Stimulated activated CD4-positive, alpha-beta T cell treated with anti-CD3 and anti-CD28 coated beads, Interleukin-2, amount 100 ng/mL, for 4 hours (primary cell): ENCODE measurements at regions not wholly inside any gene's neighbourhood (a gene's known extent, or its start where the extent isn't known, plus 50 kb on each side); places are given as distances from the start of the nearest gene placed in this dataset.

ENCODE experiments used
- DNase-seq: peaks from one replicate; pipeline ENCODE4 v3.0.0-alpha.2; 2020; ENCODE audit warnings: low read depth

DNA sequence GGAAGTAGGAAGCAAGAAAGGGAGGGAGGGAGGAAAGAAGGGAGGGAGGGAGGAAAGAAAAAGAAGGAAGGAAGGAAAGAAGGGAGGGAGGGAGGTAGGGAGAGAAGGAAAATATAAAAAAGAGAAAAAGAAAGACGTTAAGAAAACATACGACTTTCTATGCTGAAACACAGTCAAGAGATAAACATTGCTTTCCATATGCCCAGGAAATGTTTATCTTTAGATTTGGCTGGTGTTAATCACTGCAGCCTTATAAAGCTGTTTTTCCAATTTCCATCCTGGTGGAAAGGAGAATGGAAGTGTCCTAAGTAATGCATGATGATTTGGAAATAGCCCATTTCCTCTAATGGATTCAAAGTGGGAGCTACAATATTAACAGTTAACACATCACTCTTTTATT, 524.3 kb downstream of the MTRR start:
- DNase-seq = no peak

DNA sequence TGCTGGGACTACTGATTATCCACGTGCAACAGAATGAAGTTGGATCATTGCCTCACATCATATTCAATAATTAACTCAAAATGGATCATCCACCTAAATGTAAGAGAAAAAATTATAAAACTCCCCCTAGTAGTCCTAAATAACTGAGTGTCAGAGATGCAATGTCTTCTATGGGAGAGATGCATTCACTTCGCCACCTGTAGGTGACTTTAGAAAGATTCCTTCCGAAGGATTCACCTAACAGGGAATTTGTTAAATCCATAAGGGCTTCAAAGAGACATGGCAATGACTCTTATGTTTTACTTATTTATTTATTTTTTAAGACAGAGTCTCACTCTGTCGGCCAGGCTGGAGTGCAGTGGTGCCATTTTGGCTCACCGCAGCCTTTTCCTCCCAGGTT, 526.0 kb downstream of the MTRR start:
- DNase-seq = no peak

DNA sequence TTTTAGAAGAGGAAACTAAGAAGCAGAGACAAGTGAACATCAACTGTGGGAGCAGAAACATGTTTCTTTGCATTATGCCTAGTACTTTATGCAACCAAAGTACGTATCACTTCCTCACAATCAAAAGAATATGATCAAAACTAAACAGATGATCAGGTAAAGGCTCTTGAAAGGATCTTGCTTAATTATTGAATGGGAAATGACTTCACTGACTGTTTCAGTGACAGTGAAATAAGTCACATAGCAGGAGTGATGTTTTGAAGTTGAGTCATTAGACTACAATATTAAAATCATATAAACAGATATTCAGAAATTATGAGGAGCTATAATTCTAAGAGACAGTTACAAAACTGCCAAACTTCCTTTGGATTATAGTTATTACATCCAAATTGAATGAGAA, 527.3 kb downstream of the MTRR start:
- DNase-seq = no peak

DNA sequence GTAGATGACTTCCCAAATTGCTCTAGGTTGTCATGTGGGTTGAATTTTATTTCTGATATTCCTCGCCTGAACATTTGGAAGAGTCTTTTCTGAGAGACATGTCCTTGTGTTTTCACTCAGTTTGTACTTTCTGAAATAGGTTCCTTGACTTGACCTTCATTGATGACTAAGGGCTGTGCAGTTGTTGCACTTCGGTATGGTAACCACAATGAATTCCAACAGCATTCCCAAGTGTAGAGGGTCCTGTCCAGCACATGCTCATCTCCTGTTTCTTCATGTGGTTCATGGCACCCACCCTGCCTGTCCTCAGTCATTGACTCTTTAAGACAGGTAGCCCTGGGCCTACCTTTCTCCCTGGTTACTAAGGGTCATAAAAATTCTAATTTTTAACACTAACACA, 527.8 kb downstream of the MTRR start:
- DNase-seq = no peak

DNA sequence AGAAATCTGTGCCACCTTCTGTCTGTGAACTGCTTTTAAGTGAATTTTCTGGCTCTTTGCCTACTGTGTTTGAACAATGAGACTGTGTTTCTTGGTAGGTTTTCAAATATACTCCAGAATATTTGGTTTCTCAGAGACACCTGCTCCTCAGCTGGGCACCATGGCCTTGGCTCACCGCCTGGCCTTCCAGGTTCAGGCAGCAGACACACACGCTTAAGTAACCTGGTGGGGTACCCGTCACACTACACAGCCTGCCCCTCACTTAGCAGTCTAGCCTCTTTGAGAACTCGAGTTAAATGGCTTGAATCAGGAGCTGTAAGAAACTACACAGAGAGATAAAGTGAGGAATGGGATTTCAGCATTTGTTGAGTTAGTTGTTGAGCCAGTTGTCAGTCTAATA, 530.5 kb downstream of the MTRR start:
- DNase-seq = no peak

DNA sequence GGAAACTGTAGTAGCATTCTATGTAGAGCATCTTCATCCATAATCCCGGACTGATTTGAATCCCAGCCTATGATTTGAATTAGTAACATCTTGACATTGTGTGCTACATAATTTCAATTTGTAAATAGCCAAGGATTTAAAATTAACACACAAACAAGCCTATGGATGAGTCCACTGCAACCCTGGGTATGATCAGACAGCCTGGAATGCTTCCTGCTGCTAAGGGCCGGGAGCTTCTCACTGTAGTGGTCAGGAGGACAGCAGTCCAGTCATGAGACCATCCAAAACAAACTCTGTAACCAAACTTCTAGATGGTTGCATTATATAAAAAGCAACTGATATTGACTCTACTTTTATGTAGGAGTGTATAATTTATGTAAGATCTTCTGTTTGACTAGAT, 539.3 kb downstream of the MTRR start:
- no peak for DNase-seq

DNA sequence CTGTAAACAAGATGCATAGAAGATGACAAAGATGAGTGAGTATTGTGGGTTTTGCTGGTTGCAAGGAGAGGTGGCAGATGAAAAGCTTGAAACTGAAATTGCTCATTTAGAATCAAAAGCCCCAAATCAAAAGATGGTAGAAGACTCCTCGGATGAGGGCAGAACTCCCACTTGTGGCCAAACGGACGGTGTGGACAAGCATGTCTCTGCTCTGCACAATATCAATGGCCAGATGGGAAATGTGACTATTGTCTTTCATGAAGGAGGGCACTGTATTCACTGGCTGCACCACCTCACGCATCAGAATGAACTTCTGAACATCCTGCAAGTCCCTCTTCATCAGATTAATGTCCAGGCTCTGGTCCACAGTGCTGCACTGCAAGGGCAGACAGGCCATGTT, 541.7 kb downstream of the MTRR start:
- no peak for DNase-seq

DNA sequence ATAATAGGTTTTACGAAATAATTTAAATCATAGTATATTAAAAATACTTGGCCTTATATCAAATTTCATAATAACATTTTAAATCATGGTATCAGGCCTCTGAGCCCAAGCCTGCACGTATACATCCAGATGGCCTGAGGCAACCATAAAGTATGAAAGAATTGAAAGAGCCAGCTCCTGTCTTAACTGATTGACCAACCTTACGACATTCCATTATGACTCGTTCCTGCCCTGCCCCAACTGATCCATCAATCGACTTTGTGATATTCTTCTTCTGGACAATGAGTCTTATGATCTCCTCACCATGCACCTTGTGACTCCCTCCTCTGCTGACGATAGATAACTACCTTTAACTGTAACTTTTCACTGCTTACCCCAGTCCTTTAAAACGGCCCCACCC, 545.0 kb downstream of the MTRR start:
- no peak for DNase-seq

DNA sequence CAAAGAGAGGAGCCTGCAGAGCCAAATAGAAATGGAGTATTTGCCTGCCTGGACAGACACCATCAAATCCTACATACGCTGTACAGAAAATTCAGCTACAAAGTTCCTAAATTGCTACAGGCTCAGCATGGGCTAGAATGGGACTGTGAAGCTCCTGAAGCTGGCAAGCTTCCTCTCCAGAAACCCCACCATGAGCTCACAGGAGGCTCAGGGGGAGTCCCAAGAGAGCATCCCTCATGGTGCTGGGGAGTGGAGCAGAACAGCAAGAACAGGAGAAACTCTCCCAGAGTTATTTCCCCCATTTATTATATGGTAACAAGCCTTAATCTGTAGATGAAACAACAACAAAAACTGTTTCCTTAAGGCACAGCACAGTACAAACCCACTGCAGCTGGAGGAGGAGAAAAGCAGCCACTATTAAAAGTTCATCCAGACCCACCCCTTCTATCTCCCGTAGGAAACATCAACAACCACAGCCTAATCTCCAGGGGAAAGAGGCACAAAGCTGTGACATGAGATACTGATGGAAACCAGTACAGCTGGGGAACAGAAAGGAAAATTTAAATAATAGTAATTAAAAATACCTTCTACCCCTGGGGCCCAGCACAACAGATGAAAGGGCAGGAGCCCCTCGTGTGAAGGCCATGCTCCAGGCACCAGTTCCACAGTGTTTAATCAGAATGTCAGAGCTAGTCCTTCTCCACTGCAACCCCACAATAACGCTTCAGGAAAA, 548.5 kb downstream of the MTRR start:
- no peak for DNase-seq

DNA sequence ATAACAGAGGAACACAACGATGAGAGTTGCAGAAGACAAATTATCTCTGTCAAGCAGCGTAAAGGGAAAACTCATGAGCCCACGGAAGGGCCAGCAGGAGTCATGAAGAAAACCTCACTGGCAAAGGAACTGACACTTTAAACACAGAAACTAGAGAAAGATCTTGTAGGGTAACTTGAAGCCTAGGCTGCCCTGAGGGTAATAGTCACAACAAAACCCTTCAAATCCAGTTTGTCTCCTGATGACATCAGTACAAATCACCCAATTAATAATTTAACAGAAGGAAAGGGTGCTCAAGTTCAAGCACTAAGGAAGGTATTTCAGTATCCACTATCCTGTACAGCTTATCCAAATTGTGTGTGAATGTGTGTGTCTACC, 549.1 kb downstream of the MTRR start:
- no peak for DNase-seq

DNA sequence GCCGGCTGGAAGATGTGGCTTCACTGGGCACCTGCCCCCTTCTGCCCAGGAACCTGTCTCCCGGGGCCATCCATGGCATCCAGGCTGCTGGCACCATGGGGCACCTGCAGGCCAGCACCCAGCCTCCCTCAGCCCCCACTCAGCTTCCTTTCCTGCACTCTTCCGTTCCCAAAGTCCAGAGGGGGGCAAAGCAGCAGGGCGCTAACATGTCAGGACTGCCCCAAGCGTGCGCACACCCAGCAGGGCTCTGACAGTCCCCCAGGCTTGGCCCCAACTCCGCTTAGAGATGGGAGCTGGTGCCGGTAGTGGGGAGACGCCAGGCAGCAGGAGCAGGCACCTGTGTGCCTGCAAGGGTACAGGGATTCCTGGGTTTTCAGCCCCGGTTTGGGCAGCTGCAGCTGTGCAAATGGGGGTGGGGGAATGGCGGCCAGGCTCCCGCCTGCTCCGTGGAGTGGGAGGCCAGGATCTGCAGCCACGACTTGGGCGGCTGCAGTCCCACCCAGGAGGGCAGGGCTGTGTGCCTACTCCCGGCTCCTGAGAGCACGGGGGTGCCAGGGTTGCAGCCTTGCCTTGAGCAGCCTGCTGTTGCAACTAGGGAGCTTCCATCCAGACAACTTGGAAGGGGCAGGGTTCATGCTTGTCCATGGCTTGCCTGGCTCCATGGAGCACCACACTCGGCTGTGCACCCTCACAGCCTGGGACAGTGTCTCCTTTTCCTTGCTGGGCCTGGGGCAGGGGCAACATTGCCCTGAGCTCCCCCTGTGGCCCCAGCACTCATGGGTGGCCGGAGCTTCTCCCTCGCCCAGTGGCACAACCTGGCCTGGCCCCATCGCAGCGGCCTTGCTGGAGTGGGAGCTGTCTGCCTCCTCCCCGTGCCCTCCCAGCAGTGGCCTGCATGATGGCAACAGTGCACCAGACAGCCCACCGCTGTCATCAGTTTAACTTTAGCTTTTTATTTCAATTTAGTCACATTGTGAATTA, 561.1 kb downstream of the MTRR start:
- no peak for DNase-seq

DNA sequence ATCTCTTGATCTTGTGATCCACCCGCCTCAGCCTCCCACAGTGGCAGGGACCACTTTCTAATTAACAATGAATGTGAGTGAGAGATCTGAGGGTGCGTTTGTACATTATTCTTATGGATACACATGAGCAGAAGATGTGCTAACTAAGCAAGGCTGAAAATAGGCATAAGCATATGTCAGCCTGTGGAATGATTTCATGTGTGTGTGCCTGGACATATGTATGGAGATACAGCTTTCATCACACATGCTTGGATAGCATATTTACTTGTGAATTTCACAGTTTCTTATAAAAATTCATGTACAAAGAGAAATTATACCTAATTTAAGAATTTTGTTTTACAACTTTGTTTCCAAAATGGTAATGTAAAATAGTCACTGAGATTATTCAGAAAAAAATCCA, 565.6 kb downstream of the MTRR start:
- DNase-seq = no peak

DNA sequence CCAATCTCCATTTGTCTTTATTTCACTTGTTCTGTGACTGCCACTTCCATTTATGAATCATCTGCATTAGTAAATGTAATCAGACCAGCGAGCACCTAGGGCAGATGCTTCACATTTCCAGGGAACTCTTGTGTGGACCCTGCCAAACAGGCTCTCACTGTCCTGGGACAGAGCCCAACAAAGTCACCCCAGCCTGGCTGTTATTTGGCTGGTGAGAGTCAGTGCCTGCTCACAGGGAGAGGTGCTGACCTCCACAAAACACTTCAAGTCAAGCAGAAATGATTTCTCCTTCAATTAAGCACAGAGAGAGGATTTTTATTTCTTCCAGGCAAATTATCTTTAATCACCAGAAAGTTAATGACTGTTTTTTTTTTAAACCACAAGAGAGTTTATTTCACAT, 568.0 kb downstream of the MTRR start:
- no peak for DNase-seq

DNA sequence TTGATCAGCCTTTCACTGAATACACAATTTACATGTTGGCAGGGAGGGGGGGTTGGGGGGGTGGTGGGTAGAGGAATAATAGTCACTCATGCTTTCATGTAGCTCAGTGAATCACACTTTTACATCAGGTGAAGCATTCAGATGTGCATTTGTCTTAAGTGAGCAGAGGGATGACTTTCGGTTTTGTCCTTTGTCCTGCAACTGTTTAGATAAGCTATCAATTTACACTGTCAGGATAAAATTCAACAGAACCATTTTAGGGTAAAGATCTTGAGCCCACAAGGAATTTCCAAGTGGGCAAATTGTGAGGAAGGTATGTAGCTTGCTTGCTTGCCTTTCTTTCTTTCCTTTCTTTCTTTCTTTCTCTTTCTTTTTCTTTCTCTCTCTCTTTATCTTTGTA, 576.2 kb downstream of the MTRR start:
- DNase-seq = no peak

DNA sequence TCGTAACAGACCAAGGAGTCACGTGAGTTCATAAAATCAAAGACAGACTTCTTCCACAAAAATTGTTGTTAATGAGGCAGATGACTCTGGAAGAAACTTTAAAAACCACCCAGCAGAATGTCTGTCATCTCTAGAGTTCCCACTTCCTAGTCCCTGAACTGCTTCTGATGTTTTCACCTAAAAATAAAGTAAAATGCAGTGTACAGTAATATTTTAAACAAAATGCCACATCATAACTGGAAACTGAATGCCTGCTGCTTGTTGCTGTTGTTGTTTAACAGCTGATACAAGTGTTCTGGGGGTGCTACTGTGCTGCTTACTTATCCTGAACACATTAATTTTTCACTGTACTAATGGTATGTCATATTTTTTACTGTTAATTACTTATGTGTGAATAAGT, 577.2 kb downstream of the MTRR start:
- DNase-seq = no peak

DNA sequence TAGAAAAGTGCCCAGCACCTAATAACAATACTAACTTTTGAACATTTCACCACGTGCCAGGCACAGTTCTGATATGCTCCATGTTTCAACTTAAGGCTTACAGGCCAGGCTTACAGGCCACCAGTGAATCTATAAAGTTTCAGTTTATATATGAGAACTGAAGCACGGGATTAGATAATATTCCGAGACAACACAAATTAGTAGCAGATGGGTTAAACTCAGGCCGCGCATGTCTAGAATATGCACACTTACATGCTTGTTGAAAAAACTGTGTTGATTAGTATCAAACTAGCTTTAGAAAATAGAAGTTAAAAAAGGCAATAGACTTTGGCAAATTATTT, 587.9 kb downstream of the MTRR start:
- DNase-seq = no peak

DNA sequence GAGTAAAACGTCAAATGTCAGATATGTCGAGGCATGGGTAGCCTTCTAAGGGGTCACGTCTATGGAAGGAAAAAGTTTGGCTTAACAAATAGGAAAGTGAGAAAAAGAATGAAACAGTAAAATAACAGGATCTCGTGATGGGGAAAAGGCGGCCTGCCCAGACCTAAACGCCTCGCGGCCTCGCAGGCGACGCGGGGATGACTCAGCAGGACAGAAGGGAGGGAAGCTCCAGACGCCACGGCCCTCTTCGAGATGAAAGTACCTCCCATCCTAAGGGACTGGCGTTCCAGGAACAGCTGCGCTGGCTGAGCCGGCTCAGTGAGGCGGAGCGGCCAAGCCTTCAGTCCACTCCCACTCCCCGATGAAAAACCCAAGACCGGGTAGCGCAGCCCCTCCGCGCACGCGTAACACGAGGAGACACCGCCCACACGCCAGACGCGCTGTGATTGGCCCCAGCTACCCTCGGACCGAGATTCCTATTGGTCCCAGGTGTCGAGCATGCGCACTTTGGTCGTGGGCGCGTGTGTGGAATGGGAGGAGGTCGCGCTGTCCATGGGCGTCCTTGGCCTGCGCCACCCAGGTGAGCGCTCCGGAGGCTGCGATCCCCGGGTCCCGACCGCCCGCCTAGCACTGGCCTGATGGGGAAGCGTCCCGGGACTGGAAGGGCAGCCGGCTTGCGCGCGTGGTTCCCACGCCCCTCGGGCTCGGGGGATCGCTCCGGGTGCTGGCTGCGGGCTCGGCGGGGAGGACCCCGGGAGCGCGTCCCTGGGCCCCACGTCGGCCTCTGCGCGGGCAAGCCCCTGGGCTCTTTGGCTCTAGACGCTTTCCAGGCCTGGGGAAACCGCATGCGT, 588.5 kb downstream of the MTRR start:
- peak; percentile 84 for DNase-seq

DNA sequence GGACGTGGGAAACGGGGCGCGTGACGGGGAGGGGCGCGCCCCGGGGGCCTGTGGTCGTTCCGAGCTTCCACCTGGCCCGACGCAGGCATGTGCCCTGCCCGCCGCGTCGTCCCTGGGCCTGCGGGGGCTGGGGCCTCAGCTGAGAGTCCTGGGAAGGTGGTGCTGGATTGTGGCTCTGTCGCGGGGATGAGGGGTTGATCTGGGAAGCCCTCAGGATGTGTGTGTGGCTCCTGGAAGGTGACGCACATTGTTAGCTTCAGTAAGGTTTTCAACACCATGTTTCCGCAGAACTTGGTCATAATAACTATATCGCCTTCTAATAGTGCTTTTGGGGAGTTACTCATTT, 589.1 kb downstream of the MTRR start:
- DNase-seq = no peak

DNA sequence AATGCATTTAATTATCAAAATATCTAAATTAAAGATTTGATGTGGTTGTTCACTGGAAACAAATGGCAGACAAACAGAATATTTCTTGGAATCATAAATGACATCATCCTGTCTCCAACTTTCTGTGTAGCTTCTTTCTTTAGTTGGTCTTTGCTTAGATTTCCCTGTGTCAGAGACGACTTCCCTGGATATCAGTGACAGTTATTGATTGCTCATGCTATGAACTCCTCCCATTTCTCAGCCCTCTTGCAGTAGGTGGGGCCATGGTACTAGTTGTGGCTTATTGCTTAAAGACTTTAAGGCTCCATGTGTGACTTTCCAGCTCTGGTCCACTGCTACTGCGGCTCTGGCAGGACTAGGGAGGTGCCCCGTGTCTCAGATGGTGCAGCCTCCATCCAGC, 592.6 kb downstream of the MTRR start:
- DNase-seq = no peak

DNA sequence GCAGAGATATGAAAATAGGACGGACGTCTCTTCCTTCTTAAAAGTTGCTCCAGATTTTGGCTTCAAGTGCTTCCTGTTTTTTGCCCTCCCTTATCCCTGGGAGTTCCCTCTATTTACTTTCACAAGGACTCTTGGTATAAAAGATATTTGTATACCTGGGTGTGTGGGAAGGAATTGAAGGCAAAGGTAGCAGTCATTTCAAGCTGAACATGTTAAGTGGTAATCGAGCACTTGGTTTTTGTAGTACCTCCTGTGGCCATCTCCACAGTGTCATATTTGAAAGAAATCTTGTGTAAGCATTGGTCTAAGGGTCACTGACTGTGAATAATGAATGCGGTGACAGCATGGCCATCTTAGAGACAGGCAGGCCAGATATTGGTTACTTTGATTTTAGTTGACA, 593.6 kb downstream of the MTRR start:
- no peak for DNase-seq

DNA sequence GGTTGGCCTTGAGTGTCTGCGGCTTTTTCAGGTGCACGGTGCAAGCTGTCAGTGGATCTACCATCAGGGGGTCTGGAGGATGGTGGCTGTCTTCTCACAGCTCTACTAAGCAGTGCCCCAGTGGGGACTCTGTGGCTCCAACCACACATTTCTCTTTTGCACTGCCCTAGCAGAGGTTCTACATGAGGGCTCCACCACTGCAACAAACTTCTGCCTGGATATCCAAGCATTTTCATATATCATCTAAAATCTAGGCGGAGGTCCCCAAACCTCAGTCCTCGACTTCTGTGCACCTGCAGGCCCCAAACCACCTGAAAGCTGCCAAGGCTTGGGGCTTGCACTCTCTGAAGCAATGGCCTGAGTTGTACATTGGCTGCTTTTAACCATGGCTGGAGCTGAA, 601.5 kb downstream of the MTRR start:
- DNase-seq = no peak

DNA sequence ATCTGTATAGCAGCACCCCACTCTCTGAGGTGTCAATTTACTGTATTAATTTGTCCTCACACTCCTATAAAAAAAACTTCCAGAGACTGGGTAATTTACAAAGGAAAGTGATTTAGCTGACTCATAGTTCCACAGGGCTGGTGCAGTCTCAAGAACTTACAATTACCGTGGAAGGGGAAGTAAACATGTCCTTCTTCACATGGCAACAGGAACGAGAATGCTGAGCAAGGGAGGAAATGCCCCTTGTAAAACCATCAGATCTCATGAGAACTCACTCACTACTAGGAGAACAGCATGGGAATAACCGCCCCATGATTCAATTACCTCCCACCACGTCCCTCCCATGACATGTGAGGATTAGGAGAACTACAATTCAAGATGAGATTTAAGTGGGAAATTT, 602.6 kb downstream of the MTRR start:
- no peak for DNase-seq

DNA sequence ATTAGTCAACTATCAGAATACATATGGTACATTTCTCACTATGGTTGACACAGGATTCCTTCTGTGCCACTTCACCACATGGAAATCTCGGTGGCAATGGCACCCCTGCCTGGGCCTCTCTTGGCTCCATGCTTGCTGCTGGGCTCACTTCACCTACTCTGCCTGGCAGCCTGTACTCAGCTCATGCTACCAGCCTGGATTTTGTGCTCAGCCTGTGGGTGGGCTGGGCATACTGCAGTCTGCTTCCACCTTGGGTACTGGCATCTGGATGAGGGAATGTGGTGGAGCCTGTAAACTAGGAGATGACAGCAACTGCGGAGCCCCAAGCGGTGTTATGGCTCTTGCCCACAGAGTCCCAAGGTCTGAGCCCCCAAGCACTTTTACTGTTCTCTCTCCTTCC, 604.1 kb downstream of the MTRR start:
- no peak for DNase-seq
